Stimulated activated CD4-positive, alpha-beta T cell treated with anti-CD3 and anti-CD28 coated beads, Interleukin-1b, Interleukin-23, amount 100 ng/mL, for 1 hour (primary cell): ENCODE measurements at regions not wholly inside any gene's neighbourhood (a gene's known extent, or its start where the extent isn't known, plus 50 kb on each side); places are given as distances from the start of the nearest gene placed in this dataset.
"Not testable (repeated sequence)": the region's sequence is repeated elsewhere in the genome, so short reads cannot be mapped to it uniquely, and the experiment has no call there.

Source experiments
- DNase-seq, 2 donors: peaks; one replicate each; pipeline ENCODE4 v3.0.0-alpha.2; 2020; ENCODE audit warnings: low read depth in 2 of 2

DNA sequence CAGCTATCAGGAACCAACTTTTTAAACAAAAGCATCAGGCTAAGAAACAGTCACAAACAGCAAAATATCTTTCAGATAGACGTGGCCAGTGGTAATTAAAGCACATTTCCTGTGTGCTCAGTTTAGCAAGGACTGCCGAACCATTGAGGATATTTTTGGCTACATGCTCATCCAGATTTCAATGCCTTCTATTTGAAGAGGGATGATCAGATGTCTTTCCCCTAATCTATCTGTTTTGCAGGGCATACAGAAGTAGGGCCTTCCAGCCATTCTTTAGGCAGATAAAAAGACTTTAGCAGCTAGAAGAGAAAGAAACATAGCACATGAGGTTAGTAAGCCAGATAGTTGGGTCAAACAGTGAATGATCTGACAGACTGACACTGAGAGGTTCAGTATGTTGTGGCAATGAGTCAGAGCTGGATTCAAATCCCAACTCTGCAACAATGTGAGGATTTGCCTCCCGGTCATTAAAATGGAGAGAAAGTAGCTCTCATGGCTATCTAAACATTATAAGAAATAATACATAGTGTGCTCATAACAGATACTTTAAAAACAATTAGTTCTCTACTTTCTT is 100.0 kb upstream of the PRKG2 start:
- DNase-seq, result no peak

- no peak for DNase-seq
These were observed 99.3 kb upstream of the PRKG2 start for GRCh38 chr4:81314196-81314896.

- no peak for DNase-seq
These were observed 93.0 kb upstream of the PRKG2 start for GRCh38 chr4:81307991-81308390.

DNA sequence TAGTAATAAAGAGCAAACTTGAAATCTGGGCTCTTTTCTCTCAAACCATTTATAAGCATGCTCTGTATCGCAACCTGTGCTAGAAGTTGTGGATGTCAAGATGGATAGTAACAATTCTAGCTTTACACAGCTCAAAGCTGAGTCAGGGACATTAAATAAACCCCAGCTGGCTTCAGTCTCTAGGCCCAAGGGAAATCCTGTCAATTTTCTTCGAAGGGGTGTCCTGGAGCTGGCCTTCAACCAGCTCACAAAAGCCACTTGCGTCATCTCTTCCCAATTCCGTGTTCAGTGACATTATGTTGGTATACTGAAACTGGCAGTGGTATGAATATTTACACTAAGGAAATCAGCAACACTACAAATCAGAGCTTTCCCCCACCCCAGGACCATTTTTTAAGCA is 89.8 kb upstream of the PRKG2 start:
- no peak for DNase-seq

DNA sequence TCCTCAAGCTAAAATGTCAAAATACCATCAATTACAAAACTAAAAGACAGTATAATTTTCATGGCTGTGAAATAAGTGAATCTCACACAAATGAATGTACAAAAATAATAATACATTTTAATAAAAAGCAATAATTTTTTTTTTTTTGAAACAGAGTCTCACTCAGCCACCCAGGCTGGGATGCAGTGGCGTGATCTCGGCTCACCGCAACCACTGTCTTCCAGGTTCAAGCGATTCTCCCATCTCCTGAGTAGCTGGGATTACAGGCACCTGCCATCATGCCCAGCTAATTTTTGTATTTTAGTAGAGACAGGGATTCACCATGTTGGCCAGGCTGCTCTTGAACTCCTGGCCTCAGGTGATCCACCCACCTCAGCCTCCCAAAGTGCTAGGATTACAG is 85.3 kb upstream of the PRKG2 start:
- not testable (repeated sequence) for DNase-seq

DNA sequence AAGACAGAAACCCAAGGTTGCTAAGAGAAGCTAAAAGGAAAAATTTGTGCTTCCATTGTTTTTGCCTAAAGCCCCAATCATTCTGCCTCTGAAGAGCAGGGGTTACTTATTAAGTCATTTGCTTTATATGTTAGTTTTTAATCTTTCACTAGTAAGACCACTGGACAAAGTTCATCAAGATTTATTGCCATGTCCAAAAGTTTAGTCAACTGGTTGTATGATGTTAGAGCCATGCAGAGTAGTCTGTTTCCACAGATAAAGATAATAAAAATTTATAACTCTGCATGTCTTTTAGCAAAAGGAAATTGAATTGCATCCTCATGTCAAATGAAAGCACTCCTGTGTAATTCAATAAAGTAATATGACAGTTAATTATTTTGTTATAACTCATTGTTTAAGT is 75.8 kb upstream of the PRKG2 start:
- no peak for DNase-seq

DNA sequence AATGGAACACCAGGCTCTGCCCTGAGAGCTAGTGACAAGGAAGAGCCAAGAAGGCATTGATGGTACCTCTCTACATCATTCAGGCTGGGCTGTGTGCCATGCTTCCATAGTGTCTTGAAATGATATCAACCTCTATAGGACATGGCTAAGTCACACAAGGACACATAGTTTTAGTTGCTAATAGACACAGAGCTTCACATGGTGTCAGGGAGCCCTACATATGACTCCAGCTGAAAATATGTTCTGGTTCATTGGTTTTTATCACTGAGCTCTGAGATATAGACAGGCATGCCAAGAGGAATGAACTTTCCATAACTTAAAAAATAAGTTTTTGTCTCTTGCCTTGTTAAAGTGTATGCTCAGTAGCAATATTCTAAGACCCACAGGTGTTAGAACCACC is 72.1 kb upstream of the PRKG2 start:
- no peak for DNase-seq

GRCh38 chr4:81282131-81282530 is 67.1 kb upstream of the PRKG2 start:
- DNase-seq, result no peak

- no peak for DNase-seq
These were observed 59.4 kb upstream of the PRKG2 start for GRCh38 chr4:81274460-81274859.

- no peak for DNase-seq
These were observed 57.6 kb upstream of the PRKG2 start for GRCh38 chr4:81272671-81273070.
